ENCODE measurements at regions not wholly inside any gene's neighbourhood (a gene's known extent, or its start where the extent isn't known, plus 50 kb on each side); places are given as distances from the start of the nearest gene placed in this dataset.

DNA sequence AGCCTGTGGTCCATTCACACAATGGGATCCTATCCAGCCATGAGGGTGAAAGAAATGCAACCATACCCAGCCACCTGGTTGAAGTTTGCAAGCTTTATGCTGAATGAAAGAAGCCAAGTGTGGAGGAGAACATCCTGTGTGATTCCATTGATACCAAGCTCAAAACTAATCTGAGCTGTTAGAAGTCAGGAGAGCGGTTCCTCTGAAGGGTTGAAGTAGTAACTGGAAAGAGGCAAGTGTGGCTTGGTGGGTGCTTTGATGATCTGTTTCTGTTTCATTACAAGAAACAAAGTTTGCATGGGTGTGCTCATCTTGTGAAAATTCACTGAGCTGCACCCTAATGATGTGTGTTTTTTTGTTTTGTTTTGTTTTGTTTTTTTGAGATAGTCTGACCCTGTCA, 99.4 kb downstream of the SALL1 start:
- no peak overlapping the region for H3K9ac ChIP-seq (ENCODE audit: low read depth, low read length)
- no TSS peak for BruUV-seq (replicated peaks)
- H3K27me3 ChIP-seq (ENCODE audit: control insufficient read depth, insufficient read depth, low read length) = no peaks in the 10 kb centered on the region
- dilution Hi-C loops (cut with HindIII; ENCODE audit: low sequenced_read_pairs, unreplicated experiment) (no loop called here), intact Hi-C loops (cut with micrococcal nuclease) (no loop called here), in situ Hi-C loops (cut with MboI; ENCODE audit: low sequenced_read_pairs) (no loop called here)
- no peak overlapping the region for H2BK15ac ChIP-seq (ENCODE audit: low read depth, low read length)
- no peak overlapping the region for H2AK9ac ChIP-seq (replicated peaks; ENCODE audit: low read depth, low read length, poor library complexity)
- H3K9me3 ChIP-seq (ENCODE audit: control insufficient read depth, insufficient read depth, low read length) = no peaks in the 10 kb centered on the region; the same call in 1 of the 2 replicates
- 0 out of 2 replicates have a peak overlapping the region, but pooled peaks have one; percentile 12 for H3K56ac ChIP-seq (ENCODE audit: extremely low read depth, insufficient read depth, low read length)
- 67% methylated on average over 1 of the region's 1 CpG; no CpG with 5 or more reads in 1 of the 2 experiments for WGBS, 2 experiments (ENCODE audit: extremely low coverage in 2 of 2, insufficient read length in 1 of 2)
- H2BK20ac ChIP-seq (ENCODE audit: low read depth, low read length) = no peak overlapping the region
- no peaks in the 10 kb centered on the region for H3K36me3 ChIP-seq (ENCODE audit: control insufficient read depth, insufficient read depth, low read length)
- no peaks in the 10 kb centered on the region for H3K79me1 ChIP-seq (ENCODE audit: low read depth in 1 of 2, low read length in 2 of 2)
- CTCF ChIA-PET = no interaction called here
- H3K4me3 ChIP-seq (ENCODE audit: insufficient read depth, low read depth, low read length) = no peak overlapping the region
- TF ChIP-seq MAZ (IDR thresholded peaks at IDR 0.05; ENCODE audit: borderline replicate concordance, low read depth, low read length) = no peak
- no peak for TF ChIP-seq MXI1 (IDR thresholded peaks at IDR 0.05; ENCODE audit: borderline replicate concordance, low read depth, low read length)
- no peak for TF ChIP-seq FOS (IDR thresholded peaks at IDR 0.05; ENCODE audit: low read depth, low read length)
- no peak for TF ChIP-seq RFX5 (IDR thresholded peaks at IDR 0.05; ENCODE audit: low read depth, low read length)
- TF ChIP-seq, protein P1, sequence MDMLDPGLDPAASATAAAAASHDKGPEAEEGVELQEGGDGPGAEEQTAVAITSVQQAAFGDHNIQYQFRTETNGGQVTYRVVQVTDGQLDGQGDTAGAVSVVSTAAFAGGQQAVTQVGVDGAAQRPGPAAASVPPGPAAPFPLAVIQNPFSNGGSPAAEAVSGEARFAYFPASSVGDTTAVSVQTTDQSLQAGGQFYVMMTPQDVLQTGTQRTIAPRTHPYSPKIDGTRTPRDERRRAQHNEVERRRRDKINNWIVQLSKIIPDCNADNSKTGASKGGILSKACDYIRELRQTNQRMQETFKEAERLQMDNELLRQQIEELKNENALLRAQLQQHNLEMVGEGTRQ (IDR thresholded peaks at IDR 0.05; ENCODE audit: low read depth, low read length) = no peak
- no peak for TF ChIP-seq CEBPB (IDR thresholded peaks at IDR 0.05; ENCODE audit: low read depth, low read length)
- no peak for TF ChIP-seq RCOR1 (IDR thresholded peaks at IDR 0.05; ENCODE audit: insufficient replicate concordance, low read length)
- no peak for TF ChIP-seq CHD1 (IDR thresholded peaks at IDR 0.05; ENCODE audit: low read depth, low read length)
- no peak for TF ChIP-seq RAD21 (IDR thresholded peaks at IDR 0.05; ENCODE audit: low read length)
- TF ChIP-seq SMC3 (IDR thresholded peaks at IDR 0.05; ENCODE audit: low read depth, low read length) = no peak
- TF ChIP-seq, protein P2, sequence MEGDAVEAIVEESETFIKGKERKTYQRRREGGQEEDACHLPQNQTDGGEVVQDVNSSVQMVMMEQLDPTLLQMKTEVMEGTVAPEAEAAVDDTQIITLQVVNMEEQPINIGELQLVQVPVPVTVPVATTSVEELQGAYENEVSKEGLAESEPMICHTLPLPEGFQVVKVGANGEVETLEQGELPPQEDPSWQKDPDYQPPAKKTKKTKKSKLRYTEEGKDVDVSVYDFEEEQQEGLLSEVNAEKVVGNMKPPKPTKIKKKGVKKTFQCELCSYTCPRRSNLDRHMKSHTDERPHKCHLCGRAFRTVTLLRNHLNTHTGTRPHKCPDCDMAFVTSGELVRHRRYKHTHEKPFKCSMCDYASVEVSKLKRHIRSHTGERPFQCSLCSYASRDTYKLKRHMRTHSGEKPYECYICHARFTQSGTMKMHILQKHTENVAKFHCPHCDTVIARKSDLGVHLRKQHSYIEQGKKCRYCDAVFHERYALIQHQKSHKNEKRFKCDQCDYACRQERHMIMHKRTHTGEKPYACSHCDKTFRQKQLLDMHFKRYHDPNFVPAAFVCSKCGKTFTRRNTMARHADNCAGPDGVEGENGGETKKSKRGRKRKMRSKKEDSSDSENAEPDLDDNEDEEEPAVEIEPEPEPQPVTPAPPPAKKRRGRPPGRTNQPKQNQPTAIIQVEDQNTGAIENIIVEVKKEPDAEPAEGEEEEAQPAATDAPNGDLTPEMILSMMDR (conservative IDR thresholded peaks at IDR 0.05; ENCODE audit: low read depth, low read length) = no peak
- no peaks in the 10 kb centered on the region for H3K9me1 ChIP-seq (ENCODE audit: insufficient read depth, low read length)
- H3K4me1 ChIP-seq (ENCODE audit: control insufficient read depth, insufficient read depth, low read length) = no peaks in the 10 kb centered on the region
- H3K14ac ChIP-seq (replicated peaks; ENCODE audit: low read depth, low read length) = no peak overlapping the region
- H3K18ac ChIP-seq (ENCODE audit: low read depth, low read length) = no peak overlapping the region
- no peak overlapping the region for H4K5ac ChIP-seq (ENCODE audit: low read depth, low read length)
- H4K8ac ChIP-seq (ENCODE audit: low read depth in 2 of 2, low read length in 2 of 2) = no peak overlapping the region
- H3K27ac ChIP-seq (ENCODE audit: insufficient read depth, low read length) = no peak overlapping the region
- no peak overlapping the region for H3K4ac ChIP-seq (ENCODE audit: low read depth, low read length)
- H2BK120ac ChIP-seq (ENCODE audit: low read depth, low read length) = no peak overlapping the region
- H3K4me2 ChIP-seq (ENCODE audit: low read depth, low read length) = no peak overlapping the region
- H4K91ac ChIP-seq (ENCODE audit: insufficient read depth, low read depth, low read length) = no peak overlapping the region
- DNase-seq (no peak), ATAC-seq (ENCODE audit: low read depth) (no peak)
- POLR2A ChIA-PET (ENCODE audit: unreplicated experiment) = no interaction called here
- H2AFZ ChIP-seq (replicated peaks; ENCODE audit: low read length, poor library complexity) = no peak overlapping the region
- no peak overlapping the region for H3K23ac ChIP-seq (ENCODE audit: low read depth, low read length)
- H2AK5ac ChIP-seq (ENCODE audit: low read depth, low read length) = no peak overlapping the region
- no peaks in the 10 kb centered on the region for H4K20me1 ChIP-seq (ENCODE audit: insufficient read depth, low read length)
- H2BK5ac ChIP-seq (ENCODE audit: low read depth, low read length, poor library complexity, severe bottlenecking) = no peak overlapping the region

All from IMR-90 (cell line).